ENCODE measurements at regions not wholly inside any gene's neighbourhood (a gene's known extent, or its start where the extent isn't known, plus 50 kb on each side); places are given as distances from the start of the nearest gene placed in this dataset.

- no peak for TF ChIP-seq ZFX (IDR thresholded peaks at IDR 0.05)
- no peak for TF ChIP-seq CTCF (conservative IDR thresholded peaks at IDR 0.05)
- no peak overlapping the region for H3K27ac ChIP-seq
Measured at GRCh38 chr3:146781059-146781458, 175.9 kb upstream of the PLSCR5 start.

GRCh38 chr3:146780251-146780650, 175.1 kb upstream of the PLSCR5 start:
- no peak for TF ChIP-seq CTCF (conservative IDR thresholded peaks at IDR 0.05)
- no peak for TF ChIP-seq ZFX (IDR thresholded peaks at IDR 0.05)

GRCh38 chr3:146777941-146778340, 172.8 kb upstream of the PLSCR5 start:
- no peak overlapping the region for H3K27ac ChIP-seq
- TF ChIP-seq ZFX (IDR thresholded peaks at IDR 0.05) = no peak
- TF ChIP-seq CTCF (conservative IDR thresholded peaks at IDR 0.05) = no peak

More at GRCh38 chr3:146780251-146780650, 175.1 kb upstream of the PLSCR5 start:
- no peak overlapping the region for H3K27ac ChIP-seq

- TF ChIP-seq CTCF (conservative IDR thresholded peaks at IDR 0.05) (no peak), ZFX (IDR thresholded peaks at IDR 0.05) (no peak)
- no peak overlapping the region for H3K27ac ChIP-seq
Measured at GRCh38 chr3:146772211-146772743, 167.1 kb upstream of the PLSCR5 start.

GRCh38 chr3:146770881-146771280, 165.7 kb upstream of the PLSCR5 start:
- H3K27ac ChIP-seq = no peak overlapping the region
- TF ChIP-seq ZFX (IDR thresholded peaks at IDR 0.05) = no peak
- no peak for TF ChIP-seq CTCF (conservative IDR thresholded peaks at IDR 0.05)

- no peak overlapping the region for H3K27ac ChIP-seq
- TF ChIP-seq CTCF (conservative IDR thresholded peaks at IDR 0.05) (no peak), ZFX (IDR thresholded peaks at IDR 0.05) (no peak)
Measured at GRCh38 chr3:146770301-146770700, 165.2 kb upstream of the PLSCR5 start.

- TF ChIP-seq CTCF (conservative IDR thresholded peaks at IDR 0.05) (no peak), ZFX (IDR thresholded peaks at IDR 0.05) (no peak)
- H3K27ac ChIP-seq = no peak overlapping the region
Measured at GRCh38 chr3:146757759-146758158, 152.6 kb upstream of the PLSCR5 start.
